GM23338 (cell line): ENCODE measurements at regions not wholly inside any gene's neighbourhood (a gene's known extent, or its start where the extent isn't known, plus 50 kb on each side); places are given as distances from the start of the nearest gene placed in this dataset.

Source experiments
- CREB1 ChIP-seq: fragments of 250-450 bp; sonication (Bioruptor Pico); IDR thresholded peaks from 2 replicates; pipeline ENCODE4 v1.5.0; 2020; ENCODE audit warnings: low read depth, mild to moderate bottlenecking, moderate library complexity
- CTCF ChIP-seq, 2 experiments: fragments of 200-600 bp in 1 of 2; sonication (generic) in 1 of 2; conservative IDR thresholded peaks; 2 replicates each; pipeline versions ENCODE4 v1.5.1 to v1.6.1; 2016 to 2017; ENCODE audit warnings: antibody characterized with exemption in 2 of 2, low read depth in 2 of 2, mild to moderate bottlenecking in 2 of 2, moderate library complexity in 1 of 2
- ETS1 ChIP-seq: IDR thresholded peaks from 2 replicates; pipeline ENCODE4 v1.6.1; 2016; ENCODE audit warnings: antibody characterized with exemption
- EZH2 ChIP-seq: fragments of 200-600 bp; sonication (generic); IDR thresholded peaks from one replicate; pipeline ENCODE4 v1.8.0; 2017; ENCODE audit warnings: antibody characterized with exemption, mild to moderate bottlenecking, low read depth; ENCODE audit not compliant: unreplicated experiment
- EZH2phosphoT487 ChIP-seq: fragments of 200-600 bp; sonication (generic); IDR thresholded peaks from one replicate; pipeline ENCODE4 v1.8.1; 2018; ENCODE audit warnings: antibody characterized with exemption; ENCODE audit not compliant: unreplicated experiment
- JUNB ChIP-seq: IDR thresholded peaks from one replicate; pipeline ENCODE4 v1.6.1; 2016; ENCODE audit warnings: antibody characterized with exemption; ENCODE audit not compliant: unreplicated experiment
- NANOG ChIP-seq: IDR thresholded peaks from 2 replicates; pipeline ENCODE4 v1.6.1; 2016; ENCODE audit warnings: antibody characterized with exemption, borderline replicate concordance
- POLR2AphosphoS5 ChIP-seq: IDR thresholded peaks from 2 replicates; pipeline ENCODE4 v1.6.1; 2016; ENCODE audit warnings: antibody characterized with exemption, low read depth
- REST ChIP-seq: IDR thresholded peaks from one replicate; pipeline ENCODE4 v1.6.1; 2018; ENCODE audit warnings: antibody characterized with exemption; ENCODE audit not compliant: unreplicated experiment
- STAT1 ChIP-seq: IDR thresholded peaks from one replicate; pipeline ENCODE4 v1.6.1; 2016; ENCODE audit warnings: antibody characterized with exemption; ENCODE audit not compliant: unreplicated experiment
- ZNF114 ChIP-seq: fragments of 250-450 bp; sonication (Bioruptor Pico); IDR thresholded peaks from 2 replicates; pipeline ENCODE4 v1.5.0; 2020; ENCODE audit warnings: mild to moderate bottlenecking, moderate library complexity
- ZNF331 ChIP-seq: fragments of 250-450 bp; sonication (Bioruptor Pico); IDR thresholded peaks from 2 replicates; pipeline ENCODE4 v1.5.0; 2020; ENCODE audit warnings: low read depth, mild to moderate bottlenecking, moderate library complexity
- ZNF462 ChIP-seq: fragments of 250-450 bp; sonication (Bioruptor Pico); IDR thresholded peaks from 2 replicates; pipeline ENCODE4 v1.5.0; 2020; ENCODE audit warnings: mild to moderate bottlenecking, moderate library complexity

GRCh38 chr17:33939959-33940358 is 315.1 kb upstream of the CCL2 start:
- TF ChIP-seq CTCF (conservative IDR thresholded peaks at IDR 0.05; ENCODE audit: low read depth in 2 of 2) (no peak), REST (no peak), EZH2phosphoT487 (no peak), POLR2AphosphoS5 (no peak), JUNB (no peak), CREB1 (no peak), EZH2 (no peak), STAT1 (no peak), ZNF331 (CRISPR knock-in tag) (no peak), NANOG (no peak), ZNF114 (CRISPR knock-in tag) (no peak), ZNF462 (CRISPR knock-in tag) (no peak), ETS1 (no peak)
